IMR-90 (cell line): ENCODE measurements at regions not wholly inside any gene's neighbourhood (a gene's known extent, or its start where the extent isn't known, plus 50 kb on each side); places are given as distances from the start of the nearest gene placed in this dataset.

ENCODE experiments used
- ATAC-seq: fragments of 200-7000 bp; cut with Tn5 transposase; 2 replicates; pipeline ENCODE4 v1.9.1; 2020; ENCODE audit warnings: low read depth, mild to moderate bottlenecking, moderate library complexity
- BruUV-seq: library from RNA; stranded (reverse); fragments of 400-500 nt; replicated peaks from 2 replicates; lab custom pipeline; 2021; lab: Mats Ljungman, UMichigan
- CTCF ChIA-PET: fragments of 300-600 bp; formaldehyde crosslinking; extraction: SDS; loops from one replicate; lab custom pipeline; 2021; ENCODE audit warnings: antibody characterized with exemption; lab: Yijun Ruan, JAX
- POLR2A ChIA-PET: fragments of 300-600 bp; sonication (Branson Sonifier 250); formaldehyde crosslinking; loops from one replicate; lab custom pipeline; 2022; ENCODE audit warnings: antibody characterized with exemption; ENCODE audit not compliant: unreplicated experiment; lab: Charles Lee
- DNase-seq: peaks from one replicate; pipeline ENCODE4 v3.0.0; 2013
- H2AFZ ChIP-seq: replicated peaks from 2 replicates; pipeline ENCODE3; 2013; ENCODE audit warnings: low read length, mild to moderate bottlenecking; ENCODE audit not compliant: poor library complexity
- H2AK5ac ChIP-seq: 2 replicates; pipeline ENCODE4 v1.6.1; 2013; ENCODE audit warnings: low read depth, low read length, inconsistent platforms
- H2AK9ac ChIP-seq: replicated peaks from 2 replicates; pipeline ENCODE3; 2013; ENCODE audit warnings: mild to moderate bottlenecking, low read depth, low read length, moderate library complexity; ENCODE audit not compliant: poor library complexity
- H2BK120ac ChIP-seq: 2 replicates; pipeline ENCODE4 v1.6.1; 2013; ENCODE audit warnings: low read depth, low read length, inconsistent platforms
- H2BK15ac ChIP-seq: 3 replicates; pipeline ENCODE4 v1.6.1; 2013; ENCODE audit warnings: low read depth, low read length, inconsistent platforms
- H2BK20ac ChIP-seq: 2 replicates; pipeline ENCODE4 v1.6.1; 2013; ENCODE audit warnings: low read depth, mild to moderate bottlenecking, inconsistent platforms, low read length, moderate library complexity
- H2BK5ac ChIP-seq: 2 replicates; pipeline ENCODE4 v1.6.1; 2013; ENCODE audit warnings: mild to moderate bottlenecking, low read depth, low read length, inconsistent platforms; ENCODE audit not compliant: poor library complexity, severe bottlenecking
- H3K14ac ChIP-seq: replicated peaks from 2 replicates; pipeline ENCODE4 v1.6.1; 2013; ENCODE audit warnings: low read depth, low read length, inconsistent platforms
- H3K18ac ChIP-seq: 2 replicates; pipeline ENCODE4 v1.6.1; 2013; ENCODE audit warnings: low read depth, low read length, control low read depth
- H3K23ac ChIP-seq: 2 replicates; pipeline ENCODE4 v1.6.1; 2013; ENCODE audit warnings: low read depth, low read length, inconsistent platforms
- H3K27ac ChIP-seq: 2 replicates; pipeline ENCODE4 v1.5.1; 2013; ENCODE audit warnings: mild to moderate bottlenecking, control low read depth, low read length; ENCODE audit not compliant: insufficient read depth
- H3K27me3 ChIP-seq: 2 replicates; pipeline ENCODE4 v1.6.1; 2013; ENCODE audit warnings: low read length; ENCODE audit not compliant: control insufficient read depth, insufficient read depth
- H3K36me3 ChIP-seq: 2 replicates; pipeline ENCODE4 v1.6.1; 2013; ENCODE audit warnings: low read length, mixed read lengths; ENCODE audit not compliant: control insufficient read depth, insufficient read depth
- H3K4ac ChIP-seq: 2 replicates; pipeline ENCODE4 v1.6.1; 2013; ENCODE audit warnings: low read depth, low read length, inconsistent platforms
- H3K4me1 ChIP-seq: 2 replicates; pipeline ENCODE4 v1.6.1; 2013; ENCODE audit warnings: low read length, mixed read lengths; ENCODE audit not compliant: control insufficient read depth, insufficient read depth
- H3K4me2 ChIP-seq: 2 replicates; pipeline ENCODE4 v1.6.1; 2013; ENCODE audit warnings: low read depth, mild to moderate bottlenecking, control low read depth, low read length, moderate library complexity
- H3K4me3 ChIP-seq: 2 replicates; pipeline ENCODE4 v1.5.1; 2013; ENCODE audit warnings: low read depth, mild to moderate bottlenecking, control low read depth, low read length, moderate library complexity; ENCODE audit not compliant: insufficient read depth
- H3K56ac ChIP-seq: 2 replicates; pipeline ENCODE4 v1.6.1; 2013; ENCODE audit warnings: low read length, inconsistent platforms; ENCODE audit not compliant: insufficient read depth; ENCODE audit errors: extremely low read depth
- H3K79me1 ChIP-seq, 2 experiments: 2 replicates each; pipeline ENCODE4 v1.6.1; 2013; ENCODE audit warnings: low read length in 2 of 2, inconsistent platforms in 1 of 2, low read depth in 1 of 2
- H3K9ac ChIP-seq: 2 replicates; pipeline ENCODE4 v1.6.1; 2013; ENCODE audit warnings: low read depth, low read length, control low read depth
- H3K9me1 ChIP-seq: 2 replicates; pipeline ENCODE4 v1.6.1; 2013; ENCODE audit warnings: low read length, inconsistent platforms; ENCODE audit not compliant: insufficient read depth
- H3K9me3 ChIP-seq: 2 replicates; pipeline ENCODE4 v1.6.1; 2013; ENCODE audit warnings: low read length; ENCODE audit not compliant: control insufficient read depth, insufficient read depth
- H4K20me1 ChIP-seq: 2 replicates; pipeline ENCODE4 v1.6.1; 2013; ENCODE audit warnings: low read length, inconsistent platforms; ENCODE audit not compliant: insufficient read depth
- H4K5ac ChIP-seq: 2 replicates; pipeline ENCODE4 v1.6.1; 2013; ENCODE audit warnings: mild to moderate bottlenecking, low read depth, low read length, control low read depth
- H4K8ac ChIP-seq, 2 experiments: 2 replicates each; pipeline ENCODE4 v1.6.1; 2013; ENCODE audit warnings: low read depth in 2 of 2, low read length in 2 of 2, control low read depth in 1 of 2, inconsistent platforms in 1 of 2
- H4K91ac ChIP-seq: 2 replicates; pipeline ENCODE4 v1.6.1; 2013; ENCODE audit warnings: low read depth, low read length, inconsistent platforms; ENCODE audit not compliant: insufficient read depth
- CEBPB ChIP-seq: IDR thresholded peaks from 2 replicates; pipeline ENCODE4 v1.6.1; 2012; ENCODE audit warnings: low read depth, low read length, improper control_type of control experiment
- CHD1 ChIP-seq: IDR thresholded peaks from 2 replicates; pipeline ENCODE4 v1.6.1; 2012; ENCODE audit warnings: low read depth, low read length, improper control_type of control experiment
- FOS ChIP-seq: fragments of 150-350 bp; IDR thresholded peaks from 2 replicates; pipeline ENCODE4 v1.6.1; 2016; ENCODE audit warnings: low read depth, low read length
- MAZ ChIP-seq: IDR thresholded peaks from 2 replicates; pipeline ENCODE4 v1.6.1; 2012; ENCODE audit warnings: low read depth, mild to moderate bottlenecking, low read length, improper control_type of control experiment, moderate library complexity, borderline replicate concordance
- NFE2L2 ChIP-seq: fragments of 150-350 bp; IDR thresholded peaks from 2 replicates; pipeline ENCODE4 v1.6.1; 2016; ENCODE audit warnings: low read depth, mild to moderate bottlenecking, low read length
- RAD21 ChIP-seq: IDR thresholded peaks from 2 replicates; pipeline ENCODE4 v1.6.1; 2012; ENCODE audit warnings: low read length, improper control_type of control experiment
- RCOR1 ChIP-seq: IDR thresholded peaks from 2 replicates; pipeline ENCODE4 v1.6.1; 2012; ENCODE audit warnings: mild to moderate bottlenecking, low read length, improper control_type of control experiment; ENCODE audit not compliant: insufficient replicate concordance
- WGBS, 2 experiments: methylation state at CpG; one replicate each; pipeline versions ENCODE4 v1.1.5 to v1.1.7; 2013; ENCODE audit warnings: missing lambda C conversion rate in 2 of 2; ENCODE audit not compliant: insufficient read length in 1 of 2; ENCODE audit errors: extremely low coverage in 2 of 2; 5-methylcytosine and 5-hydroxymethylcytosine counted together
- dilution Hi-C: fragments of 300-500 bp; cut with HindIII; formaldehyde crosslinking; loops from one replicate; pipeline ENCODE4 v1.14.3; 2018; ENCODE audit warnings: low sequenced_read_pairs; ENCODE audit not compliant: unreplicated experiment
- in situ Hi-C: fragments of 300-500 bp; cut with MboI; formaldehyde crosslinking; loops from 3 replicates; pipeline ENCODE4 v1.14.3; 2019; ENCODE audit warnings: low sequenced_read_pairs, inconsistent platforms, mixed read lengths
- intact Hi-C: fragments of 100-400 bp; cut with micrococcal nuclease; formaldehyde crosslinking; loops from 2 replicates; pipeline ENCODE4 v1.10.0; 2022
- TF ChIP-seq, protein P1 (sequence below): conservative IDR thresholded peaks from 2 replicates; pipeline ENCODE4 v1.5.1; 2012; ENCODE audit warnings: mild to moderate bottlenecking, low read depth, low read length, improper control_type of control experiment

DNA sequence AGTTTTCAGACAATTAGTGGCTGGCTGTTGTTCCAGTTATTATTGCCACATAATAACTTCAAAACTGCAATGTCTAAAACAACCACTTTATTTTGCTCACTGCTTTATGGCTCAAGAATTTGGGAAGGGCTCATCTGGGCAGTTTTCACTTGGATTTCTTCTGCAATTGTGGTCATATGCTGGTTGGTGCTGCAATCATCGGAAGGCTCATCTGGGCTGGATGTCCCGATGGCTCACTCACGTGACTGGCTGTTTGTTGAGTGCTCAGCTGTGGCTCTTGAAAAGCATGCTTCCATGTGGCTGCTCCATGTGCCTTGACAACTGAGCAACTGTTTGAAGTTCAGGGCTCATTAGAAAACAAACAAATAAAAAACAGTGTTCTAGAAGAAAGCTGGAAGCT lies 1032.5 kb downstream of the DTWD2 start:
- intact Hi-C loops, result no loop called here
- WGBS, 2 experiments, result 75% methylated on average over 3 of the region's 3 CpGs; no CpG with 5 or more reads in 1 of the 2 experiments

More for the DNA sequence above, 1032.5 kb downstream of the DTWD2 start:
- H3K23ac ChIP-seq, result no peak overlapping the region
- H3K36me3 ChIP-seq, result no peaks in the 10 kb centered on the region
- no peak overlapping the region for H3K4ac ChIP-seq
- no peaks in the 10 kb centered on the region for H4K20me1 ChIP-seq
- POLR2A ChIA-PET, result no interaction called here
- H3K18ac ChIP-seq, result no peak overlapping the region
- no peak overlapping the region for H3K9ac ChIP-seq
- no peak overlapping the region for H3K4me3 ChIP-seq
- DNase-seq, result no peak
- H4K8ac ChIP-seq, result no peak overlapping the region
- H3K9me3 ChIP-seq, result no peaks in the 10 kb centered on the region
- no peaks in the 10 kb centered on the region for H3K79me1 ChIP-seq
- dilution Hi-C loops, result no loop called here
- no peak overlapping the region for H2BK20ac ChIP-seq
- no peak overlapping the region for H2BK15ac ChIP-seq
- no peaks in the 10 kb centered on the region for H3K9me1 ChIP-seq
- H3K27me3 ChIP-seq, result no peaks in the 10 kb centered on the region
- ATAC-seq, result no peak
- H3K4me2 ChIP-seq, result no peak overlapping the region
- in situ Hi-C loops, result no loop called here
- H2AK5ac ChIP-seq, result no peak overlapping the region
- H2BK120ac ChIP-seq, result no peak overlapping the region
- no peak overlapping the region for H2BK5ac ChIP-seq
- no peaks in the 10 kb centered on the region for H3K4me1 ChIP-seq
- TF ChIP-seq, protein P1, sequence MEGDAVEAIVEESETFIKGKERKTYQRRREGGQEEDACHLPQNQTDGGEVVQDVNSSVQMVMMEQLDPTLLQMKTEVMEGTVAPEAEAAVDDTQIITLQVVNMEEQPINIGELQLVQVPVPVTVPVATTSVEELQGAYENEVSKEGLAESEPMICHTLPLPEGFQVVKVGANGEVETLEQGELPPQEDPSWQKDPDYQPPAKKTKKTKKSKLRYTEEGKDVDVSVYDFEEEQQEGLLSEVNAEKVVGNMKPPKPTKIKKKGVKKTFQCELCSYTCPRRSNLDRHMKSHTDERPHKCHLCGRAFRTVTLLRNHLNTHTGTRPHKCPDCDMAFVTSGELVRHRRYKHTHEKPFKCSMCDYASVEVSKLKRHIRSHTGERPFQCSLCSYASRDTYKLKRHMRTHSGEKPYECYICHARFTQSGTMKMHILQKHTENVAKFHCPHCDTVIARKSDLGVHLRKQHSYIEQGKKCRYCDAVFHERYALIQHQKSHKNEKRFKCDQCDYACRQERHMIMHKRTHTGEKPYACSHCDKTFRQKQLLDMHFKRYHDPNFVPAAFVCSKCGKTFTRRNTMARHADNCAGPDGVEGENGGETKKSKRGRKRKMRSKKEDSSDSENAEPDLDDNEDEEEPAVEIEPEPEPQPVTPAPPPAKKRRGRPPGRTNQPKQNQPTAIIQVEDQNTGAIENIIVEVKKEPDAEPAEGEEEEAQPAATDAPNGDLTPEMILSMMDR, result no peak
- no peak for TF ChIP-seq FOS
- no peak for TF ChIP-seq CHD1
- TF ChIP-seq MAZ, result no peak
- no peak for TF ChIP-seq CEBPB
- no peak for TF ChIP-seq RAD21
- no peak for TF ChIP-seq RCOR1
- TF ChIP-seq NFE2L2, result no peak
- H2AFZ ChIP-seq, result no peak overlapping the region
- H2AK9ac ChIP-seq, result no peak overlapping the region
- no peak overlapping the region for H3K27ac ChIP-seq
- H4K5ac ChIP-seq, result no peak overlapping the region
- CTCF ChIA-PET, result no interaction called here
- no peak overlapping the region for H4K91ac ChIP-seq
- H3K14ac ChIP-seq, result no peak overlapping the region
- no peak overlapping the region for H3K56ac ChIP-seq
- no TSS peak for BruUV-seq
